ENCODE measurements at regions not wholly inside any gene's neighbourhood (a gene's known extent, or its start where the extent isn't known, plus 50 kb on each side); places are given as distances from the start of the nearest gene placed in this dataset.
A peak's percentile ranks its signal among the peaks of the same experiment; 100 is the strongest.
"Not testable (repeated sequence)": the region's sequence is repeated elsewhere in the genome, so short reads cannot be mapped to it uniquely, and the experiment has no call there.

- not testable (repeated sequence) for DNase-seq
These were observed 1112.9 kb upstream of the TENM3 start for GRCh38 chr4:181130317-181130716.

DNA sequence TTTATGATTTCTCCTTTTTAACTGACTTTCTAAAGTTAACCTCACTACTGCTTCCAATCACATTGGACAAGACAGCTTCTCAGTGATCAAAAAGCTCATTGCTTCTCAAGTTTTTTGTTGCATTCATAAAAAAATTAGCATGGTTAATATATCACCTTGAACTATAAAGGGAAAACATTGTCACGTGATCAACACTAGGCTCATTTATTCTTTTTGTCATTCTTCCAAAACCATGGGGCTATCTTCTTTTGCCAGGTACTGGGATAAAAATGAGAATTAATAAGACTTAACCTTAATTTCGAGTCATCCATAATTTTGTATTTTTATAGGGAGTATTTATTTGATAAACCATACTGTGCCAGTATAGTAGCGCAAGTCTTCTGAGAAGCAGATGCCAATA, 1105.9 kb upstream of the TENM3 start:
- no peak for DNase-seq

- DNase-seq = no peak
These were observed 1105.1 kb upstream of the TENM3 start for GRCh38 chr4:181138116-181138515.

DNA sequence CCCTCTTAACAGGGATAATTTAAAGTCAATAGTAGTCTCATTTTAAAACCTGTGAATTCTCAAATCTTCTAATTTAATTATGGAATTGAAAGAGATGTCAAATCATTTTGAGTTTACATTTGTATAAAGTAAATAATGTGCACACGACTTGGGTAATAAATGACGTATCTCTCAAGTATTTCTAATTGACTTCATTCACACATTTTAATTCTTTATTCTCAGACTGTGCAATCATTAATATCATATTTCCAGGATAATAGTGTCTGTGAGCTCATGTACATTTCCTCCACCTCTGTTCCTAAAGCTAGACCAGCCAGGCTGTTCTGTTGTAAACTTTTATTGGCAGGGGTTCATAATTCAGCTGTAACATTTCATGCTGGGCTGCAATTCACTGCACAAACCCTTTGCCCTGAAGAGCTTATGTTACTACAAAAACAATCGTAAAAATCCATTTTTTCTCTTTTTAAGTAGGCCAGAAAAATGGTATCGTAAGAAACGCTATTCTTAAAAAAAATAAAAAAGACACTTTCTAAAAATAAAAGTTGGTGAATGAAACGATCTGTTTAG, 1103.1 kb upstream of the TENM3 start:
- DNase-seq = no peak

GRCh38 chr4:181143250-181143854, 1099.8 kb upstream of the TENM3 start:
- DNase-seq = peak; percentile 42

GRCh38 chr4:181146051-181146450, 1097.2 kb upstream of the TENM3 start:
- no peak for DNase-seq

GRCh38 chr4:181147416-181147951, 1095.7 kb upstream of the TENM3 start:
- no peak for DNase-seq

DNA sequence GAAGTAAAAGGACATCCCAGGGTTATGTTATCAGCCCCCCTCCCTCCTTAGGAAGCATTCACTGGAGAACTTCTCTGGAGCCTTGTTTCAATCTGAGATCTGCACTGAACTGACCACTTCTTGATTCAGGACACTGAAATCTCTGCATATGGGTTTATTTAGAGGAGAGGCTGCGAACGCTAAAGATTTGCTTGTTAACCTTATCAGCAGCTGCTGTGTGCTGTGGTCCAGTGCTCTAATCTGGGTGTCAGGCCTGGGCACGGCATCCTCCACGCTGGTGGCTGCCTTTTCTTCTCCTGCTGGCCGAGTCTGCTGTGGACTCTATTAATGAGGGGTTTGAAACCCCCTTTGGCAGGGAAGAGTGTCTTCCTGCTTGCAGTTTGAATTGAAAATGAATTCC, 1094.7 kb upstream of the TENM3 start:
- no peak for DNase-seq

DNA sequence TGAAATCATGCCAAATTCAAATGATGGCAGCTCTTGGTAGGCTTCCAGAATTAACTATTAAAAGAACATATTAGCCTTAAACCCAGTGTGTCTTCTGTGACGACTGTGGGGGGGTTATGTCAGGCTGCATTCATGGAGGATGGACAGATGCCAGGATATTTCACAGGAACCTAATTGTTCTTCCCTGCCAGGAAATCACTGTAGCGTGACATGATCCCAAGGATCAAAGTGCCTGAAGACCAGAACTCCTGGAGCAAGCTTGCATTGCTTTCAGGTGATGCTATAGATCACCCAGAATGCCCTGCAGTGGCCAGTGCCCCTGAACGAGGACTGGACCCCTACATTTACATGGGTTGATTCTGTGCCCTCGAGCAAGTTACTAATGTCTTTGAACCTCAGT, 1093.0 kb upstream of the TENM3 start:
- DNase-seq = no peak

GRCh38 chr4:181151856-181152255, 1091.3 kb upstream of the TENM3 start:
- DNase-seq = no peak

DNA sequence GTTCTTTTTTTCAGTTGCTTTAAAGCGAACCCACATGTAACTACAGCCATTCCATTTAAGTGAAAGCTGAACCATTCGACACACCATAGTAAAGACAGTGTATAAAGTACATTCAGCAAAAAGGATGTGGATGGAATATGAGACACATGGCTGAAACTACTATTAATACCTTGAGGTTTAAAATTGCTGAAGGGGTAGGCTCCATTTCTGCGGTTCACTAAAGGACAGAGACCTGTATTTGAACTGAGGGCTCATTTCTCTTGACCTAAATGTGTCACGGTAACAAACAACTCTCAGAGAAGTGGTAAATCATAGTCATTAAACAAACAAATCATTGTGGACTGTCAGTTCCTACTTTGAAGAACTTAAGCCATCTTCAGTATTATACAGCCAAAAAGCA, 1085.6 kb upstream of the TENM3 start:
- DNase-seq = no peak

- DNase-seq = no peak
These were observed 1084.2 kb upstream of the TENM3 start for GRCh38 chr4:181158971-181159370.

GRCh38 chr4:181161669-181162068, 1081.5 kb upstream of the TENM3 start:
- DNase-seq = no peak

DNA sequence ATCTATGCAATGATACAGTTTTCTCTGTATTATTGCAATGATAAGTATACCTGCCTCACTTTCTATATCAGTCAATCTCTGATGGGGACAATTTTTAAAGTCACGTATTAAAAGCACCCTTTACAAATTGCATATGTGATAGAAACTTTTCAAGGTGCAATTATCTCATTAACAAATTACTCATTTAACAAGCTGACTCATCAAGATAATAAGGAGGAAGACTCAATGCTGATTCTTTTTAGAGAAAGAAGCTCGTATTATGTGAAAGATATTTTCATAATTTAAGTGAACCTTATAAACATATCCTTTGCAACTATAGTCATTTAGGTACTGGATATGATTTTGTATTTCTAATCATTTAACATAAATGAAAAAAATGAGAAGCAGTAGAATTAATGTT, 1080.9 kb upstream of the TENM3 start:
- DNase-seq = no peak

DNA sequence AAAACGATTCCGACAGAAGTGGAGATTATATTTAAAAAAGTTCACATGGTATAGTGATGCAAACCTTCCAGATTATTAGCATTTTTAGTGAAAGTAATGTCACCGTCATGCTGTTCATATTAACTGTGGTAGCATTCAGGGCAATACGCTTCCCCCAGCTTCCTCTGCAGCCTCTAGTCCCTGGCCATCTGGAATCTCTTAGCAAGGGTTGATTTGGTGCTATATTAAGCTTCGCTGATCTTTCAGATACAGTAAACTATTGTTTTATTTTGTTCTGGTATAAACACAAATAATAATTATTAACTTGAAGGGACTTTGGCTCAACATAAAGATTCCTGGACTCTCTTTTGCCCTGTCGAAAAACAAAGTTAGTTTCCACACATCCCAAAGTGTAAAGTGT, 1080.5 kb upstream of the TENM3 start:
- no peak for DNase-seq

DNA sequence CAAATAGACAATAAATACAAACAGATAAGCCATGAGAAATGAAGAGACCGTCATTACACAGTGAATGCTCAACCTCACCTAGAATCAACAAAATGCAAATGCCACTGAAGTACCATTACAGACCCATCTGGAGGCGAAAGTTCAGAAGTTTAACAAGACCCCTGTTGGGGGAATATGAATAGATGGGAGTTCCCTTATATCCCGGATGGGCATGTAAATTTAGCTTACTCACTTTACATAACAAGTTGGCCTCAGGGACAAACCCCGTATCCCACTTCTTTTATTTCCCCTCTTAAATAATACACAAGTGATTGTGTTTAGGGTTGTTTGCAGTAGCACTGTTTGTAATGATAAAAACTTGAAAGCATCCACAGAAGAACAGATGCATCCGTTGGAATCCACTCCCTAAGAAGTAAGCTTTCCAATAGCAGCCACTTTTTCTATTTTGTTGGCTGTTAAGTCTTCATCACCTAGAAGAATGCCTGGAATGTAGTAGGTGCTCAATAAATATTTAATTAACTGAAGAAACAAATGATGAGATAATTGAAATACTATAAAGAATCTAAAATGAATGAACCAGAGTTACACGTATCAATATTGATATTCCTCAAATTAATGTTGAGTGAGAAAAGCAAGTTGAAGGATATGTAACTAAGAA, 1076.3 kb upstream of the TENM3 start:
- no peak for DNase-seq

- DNase-seq = no peak
These were observed 1075.0 kb upstream of the TENM3 start for GRCh38 chr4:181168011-181168805.

GRCh38 chr4:181173046-181173445, 1070.2 kb upstream of the TENM3 start:
- DNase-seq = no peak

- DNase-seq = no peak
These were observed 1066.9 kb upstream of the TENM3 start for GRCh38 chr4:181176306-181176705.

- no peak for DNase-seq
These were observed 1061.9 kb upstream of the TENM3 start for GRCh38 chr4:181181331-181181730.

GRCh38 chr4:181189751-181190150, 1053.5 kb upstream of the TENM3 start:
- no peak for DNase-seq

GRCh38 chr4:181193131-181193930, 1049.9 kb upstream of the TENM3 start:
- no peak for DNase-seq

DNA sequence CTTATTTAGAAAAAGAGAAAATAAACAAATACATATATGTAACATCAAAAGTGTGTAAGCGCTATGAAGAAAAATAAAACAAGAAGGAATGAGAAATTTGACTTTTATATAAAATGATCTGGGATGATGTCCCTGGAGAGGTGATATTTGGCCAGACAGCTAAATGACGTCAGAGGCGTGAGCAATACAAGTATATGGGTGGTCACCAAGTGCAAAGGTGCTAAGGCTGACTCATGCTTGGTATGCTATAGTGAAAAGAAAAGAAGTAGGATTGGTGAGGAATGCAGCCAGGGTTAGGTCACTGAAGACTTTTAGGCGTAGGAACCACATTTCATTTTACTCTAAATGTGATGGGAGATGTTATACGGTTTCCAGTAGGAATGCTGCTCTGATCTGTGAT, 1049.1 kb upstream of the TENM3 start:
- DNase-seq = no peak

Measured in DMS79 (cell line).